Caco-2 (cell line): ENCODE measurements at regions not wholly inside any gene's neighbourhood (a gene's known extent, or its start where the extent isn't known, plus 50 kb on each side); places are given as distances from the start of the nearest gene placed in this dataset.

Experiments used
- BruUV-seq: library from RNA; stranded (reverse); fragments of 400-500 nt; replicated peaks from 2 replicates; lab custom pipeline; 2021; lab: Mats Ljungman, UMichigan
- CTCF ChIA-PET: fragments of 300-600 bp; sonication (Branson Sonifier 250); formaldehyde crosslinking; loops from one replicate; lab custom pipeline; 2022; ENCODE audit warnings: antibody characterized with exemption; lab: Charles Lee
- POLR2A ChIA-PET: fragments of 300-600 bp; sonication (Branson Sonifier 250); formaldehyde crosslinking; loops from one replicate; lab custom pipeline; 2022; ENCODE audit warnings: antibody characterized with exemption; lab: Charles Lee
- DNase-seq, 2 experiments: peaks; one replicate each; pipeline versions ENCODE4 v3.0.0 to v3.0.0-alpha.2; 2020 to 2022
- H3K27me3 ChIP-seq: replicated peaks from 2 replicates; pipeline ENCODE4 v1.6.0; 2011; ENCODE audit warnings: low read length; ENCODE audit not compliant: control insufficient read depth, insufficient read depth
- H3K36me3 ChIP-seq: 2 replicates; pipeline ENCODE4 v1.5.1; 2011; ENCODE audit warnings: low read length; ENCODE audit not compliant: control insufficient read depth, insufficient read depth
- H3K4me1 ChIP-seq: fragments of 250-450 bp; sonication (Bioruptor Pico); 2 replicates; pipeline ENCODE4 v1.5.1; 2020; ENCODE audit warnings: mild to moderate bottlenecking
- H3K4me3 ChIP-seq: 2 replicates; pipeline ENCODE4 v1.5.1; 2011; ENCODE audit warnings: low read depth, mild to moderate bottlenecking, control low read depth, low read length
- H3K9me3 ChIP-seq: fragments of 250-450 bp; sonication (Bioruptor Pico); 2 replicates; pipeline ENCODE4 v1.5.1; 2020; ENCODE audit warnings: mild to moderate bottlenecking, moderate library complexity
- H3K27ac Mint-ChIP-seq: one replicate; pipeline ENCODE4 v1.8.0; 2022; ENCODE audit warnings: mixed read lengths; ENCODE audit not compliant: unreplicated experiment
- H3K27me3 Mint-ChIP-seq: one replicate; pipeline ENCODE4 v1.8.0; 2022; ENCODE audit warnings: mixed read lengths; ENCODE audit not compliant: insufficient read depth, unreplicated experiment
- H3K36me3 Mint-ChIP-seq: one replicate; pipeline ENCODE4 v1.8.0; 2022; ENCODE audit warnings: mild to moderate bottlenecking, mixed read lengths; ENCODE audit not compliant: insufficient read depth, unreplicated experiment
- H3K4me1 Mint-ChIP-seq: one replicate; pipeline ENCODE4 v1.8.0; 2022; ENCODE audit warnings: low read depth, mixed read lengths; ENCODE audit not compliant: unreplicated experiment
- H3K4me3 Mint-ChIP-seq: one replicate; pipeline ENCODE4 v1.8.0; 2022; ENCODE audit warnings: mild to moderate bottlenecking, moderate library complexity, mixed read lengths; ENCODE audit not compliant: unreplicated experiment
- H3K9me3 Mint-ChIP-seq: one replicate; pipeline ENCODE4 v1.8.0; 2022; ENCODE audit warnings: mixed read lengths; ENCODE audit not compliant: unreplicated experiment
- CTCF ChIP-seq, 2 experiments: fragments of 200-600 bp in 1 of 2; IDR thresholded peaks; 1 replicate in 1 of 2; 2 replicates in 1 of 2; pipeline versions ENCODE4 v1.5.1 to v1.8.0; 2011 to 2022; ENCODE audit warnings: antibody characterized with exemption in 1 of 2, control low read depth in 1 of 2, inconsistent platforms in 1 of 2, low read depth in 1 of 2, low read length in 1 of 2, mild to moderate bottlenecking in 1 of 2, moderate library complexity in 1 of 2; ENCODE audit not compliant: insufficient read depth in 1 of 2, severe bottlenecking in 1 of 2, unreplicated experiment in 1 of 2
- intact Hi-C: fragments of 100-400 bp; cut with micrococcal nuclease; formaldehyde crosslinking; loops from one replicate; pipeline ENCODE4 v1.10.0; 2022; ENCODE audit not compliant: unreplicated experiment

GRCh38 chr9:33645706-33646105 lies 121.7 kb downstream of the ANKRD18B start:
- intact Hi-C loops: no loop called here
- H3K36me3 Mint-ChIP-seq: no peaks in the 10 kb centered on the region
- POLR2A ChIA-PET: no interaction called here
- DNase-seq: no peak
- Histone ChIP-seq H3K36me3 (no peaks in the 10 kb centered on the region), H3K4me3 (no peak overlapping the region), H3K27me3 (no peaks in the 10 kb centered on the region), H3K4me1 (no peaks in the 10 kb centered on the region), H3K9me3 (no peaks in the 10 kb centered on the region)
- no TSS peak for BruUV-seq
- H3K27ac Mint-ChIP-seq: no peak overlapping the region
- peaks cover 24% of the 10 kb centered on the region for H3K27me3 Mint-ChIP-seq
- CTCF ChIA-PET: no interaction called here
- no peaks in the 10 kb centered on the region for H3K4me1 Mint-ChIP-seq
- H3K4me3 Mint-ChIP-seq: no peak overlapping the region
- H3K9me3 Mint-ChIP-seq: no peaks in the 10 kb centered on the region
- no peak for TF ChIP-seq CTCF (IDR thresholded peaks at IDR 0.05; ENCODE audit: insufficient read depth in 1 of 2, low read depth in 1 of 2, low read length in 1 of 2, severe bottlenecking in 1 of 2, unreplicated experiment in 1 of 2)

- Mint-ChIP-seq H3K4me1 (no peaks in the 10 kb centered on the region), H3K9me3 (no peaks in the 10 kb centered on the region), H3K36me3 (no peaks in the 10 kb centered on the region), H3K27me3 (peaks cover 30% of the 10 kb centered on the region), H3K4me3 (no peak overlapping the region), H3K27ac (no peak overlapping the region)
- Histone ChIP-seq H3K4me3 (no peak overlapping the region), H3K36me3 (no peaks in the 10 kb centered on the region), H3K4me1 (no peaks in the 10 kb centered on the region), H3K9me3 (no peaks in the 10 kb centered on the region), H3K27me3 (no peaks in the 10 kb centered on the region; the same call in 1 of the 2 replicates)
- no peak for TF ChIP-seq CTCF (IDR thresholded peaks at IDR 0.05; ENCODE audit: insufficient read depth in 1 of 2, low read depth in 1 of 2, low read length in 1 of 2, severe bottlenecking in 1 of 2, unreplicated experiment in 1 of 2)
- CTCF ChIA-PET: interaction anchor here (0.6 to 2.0 kb wide), 3 partner anchors 26 to 166 kb away, joined by 3 to 4 read pairs (median 3); no protein-coding TSS in a partner anchor
- POLR2A ChIA-PET: no interaction called here
- no TSS peak for BruUV-seq
- no peak for DNase-seq
- intact Hi-C loops: no loop called here
Measured at GRCh38 chr9:33649463-33649862, 125.4 kb downstream of the ANKRD18B start.

GRCh38 chr9:33651125-33651524 lies 127.1 kb downstream of the ANKRD18B start:
- CTCF ChIA-PET: interaction anchor here (0.8 kb wide), 1 partner anchor 27 kb away, joined by 3 read pairs; no protein-coding TSS in a partner anchor
- intact Hi-C loops: no loop called here
- no TSS peak for BruUV-seq

More at GRCh38 chr9:33651125-33651524, 127.1 kb downstream of the ANKRD18B start:
- Histone ChIP-seq H3K4me1 (no peaks in the 10 kb centered on the region), H3K4me3 (no peak overlapping the region), H3K9me3 (no peaks in the 10 kb centered on the region), H3K36me3 (no peaks in the 10 kb centered on the region), H3K27me3 (no peaks in the 10 kb centered on the region; the same call in 1 of the 2 replicates)
- no peak for TF ChIP-seq CTCF (IDR thresholded peaks at IDR 0.05; ENCODE audit: insufficient read depth in 1 of 2, low read depth in 1 of 2, low read length in 1 of 2, severe bottlenecking in 1 of 2, unreplicated experiment in 1 of 2)
- H3K36me3 Mint-ChIP-seq: no peaks in the 10 kb centered on the region
- H3K4me1 Mint-ChIP-seq: no peaks in the 10 kb centered on the region
- no peaks in the 10 kb centered on the region for H3K9me3 Mint-ChIP-seq
- POLR2A ChIA-PET: no interaction called here
- DNase-seq: no peak
- no peak overlapping the region for H3K4me3 Mint-ChIP-seq
- peaks cover 36% of the 10 kb centered on the region for H3K27me3 Mint-ChIP-seq
- no peak overlapping the region for H3K27ac Mint-ChIP-seq
